ENCODE measurements at regions not wholly inside any gene's neighbourhood (a gene's known extent, or its start where the extent isn't known, plus 50 kb on each side); places are given as distances from the start of the nearest gene placed in this dataset.
A peak's percentile ranks its signal among the peaks of the same experiment; 100 is the strongest.

DNA sequence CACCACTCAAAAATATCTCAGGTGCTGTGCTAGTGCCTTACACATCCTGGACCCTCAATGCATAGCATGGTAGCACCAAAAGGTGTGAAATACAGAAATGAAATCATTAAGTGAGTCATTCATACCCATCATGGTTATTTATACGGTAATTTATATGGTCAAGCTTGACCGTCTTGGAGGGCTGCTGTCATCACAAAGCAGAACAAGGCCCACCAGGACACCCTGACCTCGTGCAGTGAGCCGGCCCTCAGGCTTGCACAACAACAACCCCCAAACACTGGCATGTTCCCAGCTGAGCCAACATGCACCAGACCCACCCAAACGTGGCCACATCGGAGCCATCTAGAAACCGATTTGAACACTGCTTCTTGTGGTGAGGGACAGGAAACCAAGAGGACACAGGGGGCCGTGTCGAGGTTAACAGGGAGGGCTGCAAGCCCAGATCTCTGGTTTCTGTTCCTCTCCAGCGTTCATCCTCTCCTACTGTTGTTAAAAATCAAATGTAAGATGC lies 378.5 kb upstream of the ID2 start:
- Histone ChIP-seq H3K27me3 (ENCODE audit: low read depth) (no peaks in the 10 kb centered on the region), H3K4me3 (no peak overlapping the region), H3K4me1 (no peaks in the 10 kb centered on the region), H3K36me3 (replicated peaks) (no peaks in the 10 kb centered on the region), H3K9me3 (no peaks in the 10 kb centered on the region)
- no peak for DNase-seq (ENCODE audit: low spot score in 2 of 2)
- in situ Hi-C loops (cut with MboI; ENCODE audit: low sequenced_read_pairs), result no loop called here

DNA sequence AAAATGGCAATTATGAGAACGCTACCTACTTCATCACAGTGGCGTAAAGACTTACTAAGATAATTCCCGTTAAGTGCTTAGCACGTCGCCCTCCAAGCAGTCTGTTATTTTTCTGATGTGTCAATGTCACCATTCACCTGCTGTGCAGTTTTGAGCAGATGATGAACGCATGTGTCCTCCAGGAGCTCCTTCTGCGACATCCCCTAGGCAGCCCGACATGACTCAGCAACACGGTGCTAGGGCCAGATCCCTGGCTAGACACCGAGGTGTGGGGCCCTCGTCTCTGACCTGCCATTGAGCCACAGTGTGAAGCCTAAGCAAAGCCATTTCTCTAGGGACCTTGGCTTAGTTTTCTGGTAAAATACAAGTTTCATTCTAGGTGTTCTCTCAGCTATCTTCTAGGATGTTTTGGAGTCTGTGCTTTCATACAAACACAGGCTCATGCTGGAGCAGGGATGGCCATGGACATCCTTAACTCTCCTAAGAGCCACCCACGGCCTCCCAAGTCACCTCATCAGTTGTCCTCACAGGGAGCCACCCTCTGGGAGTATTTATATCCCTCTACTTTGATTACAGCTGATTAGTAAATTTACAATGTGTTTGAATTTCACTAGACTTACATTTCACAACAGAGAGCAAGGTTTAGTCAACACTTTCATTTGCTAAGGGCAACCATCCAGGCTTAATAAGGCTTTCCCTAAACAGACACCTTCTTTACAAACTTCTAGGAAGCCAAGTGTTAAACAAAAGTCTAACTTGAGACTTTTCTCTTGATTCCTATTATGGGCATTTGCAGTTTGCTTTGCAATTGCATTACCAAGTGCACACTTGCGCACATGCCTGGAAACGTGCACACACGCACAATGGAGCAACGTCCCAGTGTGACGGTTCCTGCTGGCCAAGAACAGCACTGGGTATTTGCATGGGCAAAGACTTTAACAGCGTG lies 376.8 kb upstream of the ID2 start:
- Histone ChIP-seq H3K9me3 (no peaks in the 10 kb centered on the region), H3K36me3 (replicated peaks) (no peaks in the 10 kb centered on the region), H3K4me3 (no peak overlapping the region), H3K27me3 (ENCODE audit: low read depth) (no peaks in the 10 kb centered on the region), H3K4me1 (no peaks in the 10 kb centered on the region)
- in situ Hi-C loops (cut with MboI; ENCODE audit: low sequenced_read_pairs), result no loop called here
- DNase-seq (ENCODE audit: low spot score in 2 of 2), result no peak

- Histone ChIP-seq H3K27me3 (ENCODE audit: low read depth) (no peaks in the 10 kb centered on the region), H3K9me3 (no peaks in the 10 kb centered on the region), H3K4me3 (no peak overlapping the region), H3K36me3 (replicated peaks) (no peaks in the 10 kb centered on the region), H3K4me1 (no peaks in the 10 kb centered on the region)
- in situ Hi-C loops (cut with MboI; ENCODE audit: low sequenced_read_pairs), result no loop called here
- no peak for DNase-seq (ENCODE audit: low spot score in 2 of 2)
Measured at GRCh38 chr2:8306530-8307351, 375.1 kb upstream of the ID2 start.

GRCh38 chr2:8307606-8308180 lies 374.2 kb upstream of the ID2 start:
- Histone ChIP-seq H3K9me3 (no peaks in the 10 kb centered on the region), H3K27me3 (ENCODE audit: low read depth) (no peaks in the 10 kb centered on the region), H3K4me3 (no peak overlapping the region), H3K36me3 (replicated peaks) (no peaks in the 10 kb centered on the region), H3K4me1 (no peaks in the 10 kb centered on the region)
- in situ Hi-C loops (cut with MboI; ENCODE audit: low sequenced_read_pairs), result no loop called here
- DNase-seq (ENCODE audit: low spot score in 2 of 2), result no peak

DNA sequence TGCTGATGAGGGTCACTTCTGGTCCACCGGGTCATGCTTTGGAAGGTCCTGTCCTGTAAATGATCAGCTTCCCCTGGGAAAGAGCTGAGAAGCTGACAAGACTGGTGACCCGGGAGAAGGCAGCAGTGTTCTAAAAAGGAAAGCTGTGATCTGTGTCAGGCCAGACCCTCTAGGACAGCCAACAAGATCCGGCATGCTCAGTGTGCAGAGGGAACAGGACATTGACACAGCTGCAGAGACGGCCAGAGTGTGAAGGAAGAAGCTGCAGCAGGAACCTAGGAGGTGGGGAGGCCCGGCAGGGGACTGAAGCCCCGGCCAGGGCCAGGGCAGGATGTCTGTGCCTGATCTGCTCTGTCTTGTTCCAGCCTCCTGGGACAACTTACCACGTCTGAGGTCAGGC lies 372.7 kb upstream of the ID2 start:
- H3K4me3 ChIP-seq, result no peak overlapping the region
- H3K9me3 ChIP-seq, result no peaks in the 10 kb centered on the region
- no peaks in the 10 kb centered on the region for H3K27me3 ChIP-seq (ENCODE audit: low read depth)
- no peaks in the 10 kb centered on the region for H3K4me1 ChIP-seq
- in situ Hi-C loops (cut with MboI; ENCODE audit: low sequenced_read_pairs), result no loop called here
- no peaks in the 10 kb centered on the region for H3K36me3 ChIP-seq (replicated peaks)
- no peak for DNase-seq (ENCODE audit: low spot score in 2 of 2)

- H3K36me3 ChIP-seq (replicated peaks), result no peaks in the 10 kb centered on the region
- no peaks in the 10 kb centered on the region for H3K27me3 ChIP-seq (ENCODE audit: low read depth)
- H3K9me3 ChIP-seq, result no peaks in the 10 kb centered on the region
- in situ Hi-C loops (cut with MboI; ENCODE audit: low sequenced_read_pairs), result no loop called here
- no peak for DNase-seq (ENCODE audit: low spot score in 2 of 2)
- no peaks in the 10 kb centered on the region for H3K4me1 ChIP-seq
- no peak overlapping the region for H3K4me3 ChIP-seq
Measured at GRCh38 chr2:8310557-8311455, 371.1 kb upstream of the ID2 start.

DNA sequence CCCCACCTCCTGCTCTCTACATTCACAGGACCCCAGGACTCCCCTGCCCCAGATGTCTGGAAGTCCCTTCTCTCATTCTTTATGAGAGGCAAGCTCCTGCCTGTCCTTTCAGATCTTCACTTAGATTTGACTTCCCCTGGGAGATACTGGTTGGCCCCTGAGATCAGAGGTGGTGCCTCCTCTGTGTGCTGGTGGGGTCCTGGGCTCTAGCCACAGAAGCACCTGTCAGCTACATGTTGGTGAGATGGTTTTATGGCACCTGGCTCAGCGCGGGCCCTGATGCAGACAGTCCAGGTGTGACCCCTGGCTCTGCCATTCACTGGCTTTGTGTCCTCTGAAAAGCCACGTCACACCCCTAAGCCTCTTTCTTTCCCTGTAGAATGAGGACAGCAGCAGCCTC lies 369.6 kb upstream of the ID2 start:
- no peaks in the 10 kb centered on the region for H3K27me3 ChIP-seq (ENCODE audit: low read depth)
- in situ Hi-C loops (cut with MboI; ENCODE audit: low sequenced_read_pairs), result no loop called here
- no peaks in the 10 kb centered on the region for H3K9me3 ChIP-seq
- H3K4me1 ChIP-seq, result no peaks in the 10 kb centered on the region
- no peak for DNase-seq (ENCODE audit: low spot score in 2 of 2)
- H3K4me3 ChIP-seq, result no peak overlapping the region
- H3K36me3 ChIP-seq (replicated peaks), result no peaks in the 10 kb centered on the region

DNA sequence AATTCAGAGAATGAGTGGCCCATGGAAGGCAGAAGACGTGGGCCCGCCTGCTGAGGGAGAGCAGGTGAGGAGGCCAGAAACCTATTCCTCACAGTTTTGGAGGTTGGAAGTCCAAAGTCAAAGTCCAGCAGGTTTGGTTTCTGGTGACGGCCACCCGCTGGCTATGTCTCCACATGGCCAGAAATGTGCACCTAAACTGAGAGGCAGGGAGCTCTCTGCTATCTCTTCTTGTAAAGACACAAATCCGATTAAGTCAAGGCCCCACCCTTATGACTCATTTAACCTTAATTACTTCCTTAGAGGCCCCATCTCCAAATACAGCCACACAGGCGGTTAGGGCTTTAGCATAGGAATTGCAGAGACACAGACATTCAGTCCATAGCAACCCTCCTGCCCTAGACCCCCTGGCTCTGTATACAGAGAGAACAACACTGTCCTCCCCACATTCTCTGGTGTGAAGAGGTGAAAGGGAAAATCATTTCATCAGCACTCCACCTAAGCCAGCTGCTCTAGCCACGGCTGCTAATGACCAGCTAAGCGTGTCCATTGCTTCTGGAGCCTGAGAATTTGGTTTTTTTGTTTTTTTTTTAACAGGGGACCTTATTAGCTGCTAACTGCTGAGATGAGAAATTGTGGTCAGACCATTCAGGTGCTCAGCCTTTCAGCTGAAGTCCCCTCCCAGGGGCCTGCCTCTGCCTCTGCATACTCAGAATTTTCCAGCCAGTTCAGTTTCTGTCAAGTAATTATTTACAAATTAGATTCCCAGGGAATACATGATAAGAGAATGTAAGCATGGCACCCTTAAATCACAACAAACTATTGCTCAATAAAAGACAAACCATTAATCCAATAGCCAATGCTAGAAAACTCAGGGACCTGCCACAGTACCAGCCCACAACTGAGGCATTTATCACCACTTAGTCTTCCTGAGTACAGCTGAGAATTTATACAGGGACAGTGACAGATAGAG lies 368.7 kb upstream of the ID2 start:
- H3K9me3 ChIP-seq, result no peaks in the 10 kb centered on the region
- no peak overlapping the region for H3K4me3 ChIP-seq
- in situ Hi-C loops (cut with MboI; ENCODE audit: low sequenced_read_pairs), result no loop called here
- H3K27me3 ChIP-seq (ENCODE audit: low read depth), result no peaks in the 10 kb centered on the region
- H3K4me1 ChIP-seq, result no peaks in the 10 kb centered on the region
- no peaks in the 10 kb centered on the region for H3K36me3 ChIP-seq (replicated peaks)
- DNase-seq (ENCODE audit: low spot score in 2 of 2), result peak in 1 of 2 experiments; percentile 6

DNA sequence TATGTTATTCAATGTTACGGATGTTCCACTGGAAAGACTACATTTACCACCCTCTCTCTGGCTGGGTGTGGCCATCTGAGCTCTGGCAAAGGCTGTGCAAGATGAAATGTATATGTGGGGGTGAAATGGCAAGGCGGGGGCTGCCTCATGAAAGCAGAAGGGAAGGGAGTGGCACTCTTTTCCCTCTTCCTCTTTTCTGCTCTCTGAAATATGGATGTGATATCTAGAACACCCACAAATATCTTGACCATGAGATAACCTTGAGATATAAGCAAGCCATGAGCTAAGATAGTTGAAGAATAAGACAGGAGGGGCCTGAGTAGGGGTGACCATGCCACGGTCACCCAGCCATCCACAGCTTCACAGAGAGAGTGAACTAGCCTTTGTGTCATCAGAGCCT lies 367.8 kb upstream of the ID2 start:
- H3K36me3 ChIP-seq (replicated peaks), result no peaks in the 10 kb centered on the region
- no peak for DNase-seq (ENCODE audit: low spot score in 2 of 2)
- H3K27me3 ChIP-seq (ENCODE audit: low read depth), result no peaks in the 10 kb centered on the region
- H3K4me3 ChIP-seq, result no peak overlapping the region
- no peaks in the 10 kb centered on the region for H3K4me1 ChIP-seq
- in situ Hi-C loops (cut with MboI; ENCODE audit: low sequenced_read_pairs), result no loop called here
- no peaks in the 10 kb centered on the region for H3K9me3 ChIP-seq

DNA sequence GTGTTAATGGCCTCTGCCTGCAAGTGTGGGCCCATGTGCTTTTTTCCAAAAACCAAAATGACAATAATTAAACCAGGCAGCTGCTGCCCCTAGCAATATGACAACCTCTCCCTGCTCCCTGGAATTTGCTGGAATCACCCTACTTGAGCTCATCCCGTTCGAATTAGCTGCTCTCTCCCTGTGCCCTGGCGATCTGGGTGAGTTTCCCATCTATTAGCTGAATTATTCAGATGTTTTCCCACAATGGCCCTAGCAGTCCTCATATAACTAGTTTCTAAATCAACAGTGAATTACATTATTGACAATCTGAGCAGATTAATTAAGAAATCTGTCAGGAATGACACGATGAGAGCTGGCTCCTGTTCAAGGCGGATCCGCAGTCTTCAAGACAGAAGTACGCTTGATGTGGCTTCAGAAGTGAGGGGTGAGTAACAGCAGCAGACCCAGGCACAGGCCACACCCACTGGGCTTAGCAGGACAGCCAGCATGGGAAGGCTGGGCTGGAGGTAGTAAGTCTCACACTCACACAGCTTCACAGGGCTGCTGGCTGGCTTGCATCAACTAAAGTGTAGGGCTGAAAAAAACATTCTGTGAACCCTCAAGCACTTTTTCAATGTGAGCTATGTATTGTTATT lies 366.2 kb upstream of the ID2 start:
- no peaks in the 10 kb centered on the region for H3K9me3 ChIP-seq
- no peaks in the 10 kb centered on the region for H3K27me3 ChIP-seq (ENCODE audit: low read depth)
- no peak overlapping the region for H3K4me3 ChIP-seq
- no peak for DNase-seq (ENCODE audit: low spot score in 2 of 2)
- no peaks in the 10 kb centered on the region for H3K36me3 ChIP-seq (replicated peaks)
- H3K4me1 ChIP-seq, result no peaks in the 10 kb centered on the region
- in situ Hi-C loops (cut with MboI; ENCODE audit: low sequenced_read_pairs), result no loop called here

DNA sequence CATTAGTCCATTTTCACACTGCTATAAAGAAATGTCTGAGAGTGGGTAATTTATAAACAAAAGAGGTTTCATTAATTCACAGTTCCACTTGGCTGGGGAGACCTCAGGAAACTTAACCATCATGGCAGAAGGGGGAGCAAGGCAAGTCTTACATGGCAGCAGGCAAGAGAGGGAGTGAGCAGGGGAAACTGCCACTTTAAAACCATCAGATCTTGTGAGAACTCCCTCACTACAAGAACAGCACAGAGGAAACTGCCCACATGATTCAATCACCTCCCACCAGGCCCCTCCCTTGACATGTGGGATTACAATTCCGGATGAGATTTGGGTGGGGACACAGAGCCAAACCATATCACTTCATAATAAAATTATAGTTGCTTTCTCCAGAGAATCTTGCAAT lies 365.5 kb upstream of the ID2 start:
- no peak for DNase-seq (ENCODE audit: low spot score in 2 of 2)
- Histone ChIP-seq H3K9me3 (no peaks in the 10 kb centered on the region), H3K4me3 (no peak overlapping the region), H3K4me1 (no peaks in the 10 kb centered on the region), H3K36me3 (replicated peaks) (no peaks in the 10 kb centered on the region), H3K27me3 (ENCODE audit: low read depth) (no peaks in the 10 kb centered on the region)
- in situ Hi-C loops (cut with MboI; ENCODE audit: low sequenced_read_pairs), result no loop called here

DNA sequence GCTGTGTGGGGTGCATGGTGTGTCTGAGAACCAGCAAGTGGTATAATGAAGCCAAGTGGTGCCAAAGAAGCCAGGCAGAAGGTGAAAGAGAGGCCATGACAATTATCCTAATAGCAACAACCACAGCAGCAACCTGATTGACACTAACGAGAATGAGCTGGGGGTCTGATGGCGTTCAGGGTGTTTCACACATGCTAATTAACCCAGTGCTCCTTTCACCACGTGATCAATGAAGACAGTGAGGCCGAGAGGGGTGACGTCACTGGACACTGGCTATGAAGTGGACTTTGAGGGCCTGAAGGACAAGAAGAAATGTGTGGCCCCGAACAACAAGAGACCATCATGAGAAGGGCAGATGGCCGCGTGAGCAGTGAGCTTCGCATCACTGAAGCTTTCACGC lies 364.4 kb upstream of the ID2 start:
- DNase-seq (ENCODE audit: low spot score in 2 of 2), result no peak
- Histone ChIP-seq H3K36me3 (replicated peaks) (no peaks in the 10 kb centered on the region), H3K27me3 (ENCODE audit: low read depth) (no peaks in the 10 kb centered on the region), H3K9me3 (no peaks in the 10 kb centered on the region), H3K4me3 (no peak overlapping the region), H3K4me1 (no peaks in the 10 kb centered on the region)
- in situ Hi-C loops (cut with MboI; ENCODE audit: low sequenced_read_pairs), result no loop called here

Data from HAP-1 (cell line).